PC-3 (cell line): ENCODE measurements at regions not wholly inside any gene's neighbourhood (a gene's known extent, or its start where the extent isn't known, plus 50 kb on each side); places are given as distances from the start of the nearest gene placed in this dataset.

Source experiments
- ATAC-seq: fragments of 200-7000 bp; cut with Tn5 transposase; 2 replicates; pipeline ENCODE4 v1.9.1; 2020; ENCODE audit warnings: mild to moderate bottlenecking, moderate library complexity
- BruUV-seq: library from RNA; stranded (reverse); fragments of 400-500 nt; replicated peaks from 2 replicates; lab custom pipeline; 2021; lab: Mats Ljungman, UMichigan
- CTCF ChIA-PET: fragments of 300-600 bp; sonication (Branson Sonifier 250); formaldehyde crosslinking; loops from one replicate; lab custom pipeline; 2022; ENCODE audit warnings: antibody characterized with exemption; lab: Charles Lee
- POLR2A ChIA-PET: fragments of 300-600 bp; sonication (Branson Sonifier 250); formaldehyde crosslinking; loops from one replicate; lab custom pipeline; 2022; ENCODE audit warnings: antibody characterized with exemption; ENCODE audit not compliant: unreplicated experiment; lab: Charles Lee
- DNase-seq: peaks from one replicate; pipeline ENCODE4 v3.0.0-alpha.2; 2015
- H2AFZ ChIP-seq: fragments of 300-600 bp; sonication (generic); 2 replicates; pipeline ENCODE4 v1.6.0; 2016; ENCODE audit warnings: antibody characterized with exemption, low read length
- H3F3A ChIP-seq: fragments of 300-600 bp; sonication (generic); one replicate; pipeline ENCODE4 v1.6.0; 2017; ENCODE audit warnings: antibody characterized with exemption, low read length, control low read depth, mild to moderate bottlenecking; ENCODE audit not compliant: unreplicated experiment
- H3K27ac ChIP-seq: fragments of 300-600 bp; sonication (generic); 2 replicates; pipeline ENCODE4 v1.5.1; 2016; ENCODE audit warnings: mild to moderate bottlenecking, low read length
- H3K27me3 ChIP-seq: fragments of 300-600 bp; sonication (generic); 2 replicates; pipeline ENCODE4 v1.6.1; 2016; ENCODE audit warnings: low read length, mixed read lengths
- H3K36me3 ChIP-seq: fragments of 300-600 bp; sonication (generic); 2 replicates; pipeline ENCODE4 v1.6.1; 2016; ENCODE audit warnings: low read depth, mixed run types, low read length, mixed read lengths
- H3K4me1 ChIP-seq: fragments of 300-600 bp; sonication (generic); 2 replicates; pipeline ENCODE4 v1.5.1; 2016; ENCODE audit warnings: low read length; ENCODE audit not compliant: insufficient read depth
- H3K4me2 ChIP-seq: fragments of 300-600 bp; sonication (generic); 2 replicates; pipeline ENCODE4 v1.6.0; 2016; ENCODE audit warnings: low read length
- H3K4me3 ChIP-seq: fragments of 300-600 bp; sonication (generic); 2 replicates; pipeline ENCODE4 v1.5.1; 2016; ENCODE audit warnings: mild to moderate bottlenecking, low read length, mixed read lengths
- H3K79me2 ChIP-seq: fragments of 300-600 bp; sonication (generic); 2 replicates; pipeline ENCODE4 v1.6.1; 2017; ENCODE audit warnings: low read length, mixed read lengths
- H3K9ac ChIP-seq: fragments of 300-600 bp; sonication (generic); 2 replicates; pipeline ENCODE4 v1.6.0; 2016; ENCODE audit warnings: mild to moderate bottlenecking, low read length
- H3K9me2 ChIP-seq: fragments of 300-600 bp; sonication (generic); replicated peaks from 2 replicates; pipeline ENCODE4 v1.6.1; 2016; ENCODE audit warnings: mixed run types, low read length, mixed read lengths
- H3K9me3 ChIP-seq: fragments of 300-600 bp; sonication (generic); 2 replicates; pipeline ENCODE4 v1.6.1; 2016; ENCODE audit warnings: low read length, mixed read lengths
- H4K20me1 ChIP-seq: fragments of 300-600 bp; sonication (generic); 2 replicates; pipeline ENCODE4 v1.6.1; 2016; ENCODE audit warnings: low read length, mixed read lengths
- EZH2 ChIP-seq: fragments of 300-600 bp; sonication (generic); IDR thresholded peaks from one replicate; pipeline ENCODE4 v1.6.1; 2017; ENCODE audit warnings: antibody characterized with exemption, mild to moderate bottlenecking, low read length; ENCODE audit not compliant: unreplicated experiment
- EZH2phosphoT487 ChIP-seq: fragments of 300-600 bp; sonication (generic); IDR thresholded peaks from 2 replicates; pipeline ENCODE4 v1.6.1; 2018; ENCODE audit warnings: mild to moderate bottlenecking, antibody characterized with exemption, low read length, borderline replicate concordance
- intact Hi-C: fragments of 100-400 bp; cut with micrococcal nuclease; formaldehyde crosslinking; loops from 2 replicates; pipeline ENCODE4 v1.9.0; 2023
- TF ChIP-seq, protein P1 (sequence below): fragments of 300-600 bp; sonication (generic); conservative IDR thresholded peaks from 2 replicates; pipeline ENCODE4 v1.5.1; 2017; ENCODE audit warnings: antibody characterized with exemption, low read depth, mild to moderate bottlenecking, low read length

DNA sequence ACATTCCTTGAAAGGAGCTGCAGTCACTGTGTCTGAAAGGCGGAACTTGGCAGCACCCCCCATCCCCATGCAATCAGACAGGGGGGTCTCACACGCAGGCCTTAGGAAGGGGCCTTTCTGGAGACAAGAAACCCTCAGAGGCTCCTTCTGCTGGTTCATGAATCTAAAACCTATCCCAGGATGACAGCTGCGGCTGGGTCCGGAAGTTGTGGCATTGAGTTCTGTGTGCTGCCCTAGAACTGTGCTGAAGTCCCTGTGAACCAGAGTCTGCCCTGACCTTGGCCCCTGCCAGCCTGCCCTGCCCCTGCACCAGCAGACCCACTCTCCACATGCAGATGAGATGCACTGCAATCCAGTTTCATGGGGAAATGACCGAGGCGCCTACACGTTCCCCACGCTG is 268.0 kb downstream of the CTTN start:
- no peak overlapping the region for H3K27ac ChIP-seq
- intact Hi-C loops, result no loop called here
- no peak overlapping the region for H3K4me2 ChIP-seq
- TF ChIP-seq EZH2phosphoT487, result no peak
- TF ChIP-seq EZH2, result no peak
- TF ChIP-seq, protein P1, sequence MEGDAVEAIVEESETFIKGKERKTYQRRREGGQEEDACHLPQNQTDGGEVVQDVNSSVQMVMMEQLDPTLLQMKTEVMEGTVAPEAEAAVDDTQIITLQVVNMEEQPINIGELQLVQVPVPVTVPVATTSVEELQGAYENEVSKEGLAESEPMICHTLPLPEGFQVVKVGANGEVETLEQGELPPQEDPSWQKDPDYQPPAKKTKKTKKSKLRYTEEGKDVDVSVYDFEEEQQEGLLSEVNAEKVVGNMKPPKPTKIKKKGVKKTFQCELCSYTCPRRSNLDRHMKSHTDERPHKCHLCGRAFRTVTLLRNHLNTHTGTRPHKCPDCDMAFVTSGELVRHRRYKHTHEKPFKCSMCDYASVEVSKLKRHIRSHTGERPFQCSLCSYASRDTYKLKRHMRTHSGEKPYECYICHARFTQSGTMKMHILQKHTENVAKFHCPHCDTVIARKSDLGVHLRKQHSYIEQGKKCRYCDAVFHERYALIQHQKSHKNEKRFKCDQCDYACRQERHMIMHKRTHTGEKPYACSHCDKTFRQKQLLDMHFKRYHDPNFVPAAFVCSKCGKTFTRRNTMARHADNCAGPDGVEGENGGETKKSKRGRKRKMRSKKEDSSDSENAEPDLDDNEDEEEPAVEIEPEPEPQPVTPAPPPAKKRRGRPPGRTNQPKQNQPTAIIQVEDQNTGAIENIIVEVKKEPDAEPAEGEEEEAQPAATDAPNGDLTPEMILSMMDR, result no peak
- POLR2A ChIA-PET, result no interaction called here
- H3K9ac ChIP-seq, result no peak overlapping the region
- H3K9me3 ChIP-seq, result no peaks in the 10 kb centered on the region
- H3F3A ChIP-seq, result no peaks in the 10 kb centered on the region
- no peaks in the 10 kb centered on the region for H3K9me2 ChIP-seq
- CTCF ChIA-PET, result no interaction called here
- DNase-seq, result no peak
- no peak for ATAC-seq
- no peaks in the 10 kb centered on the region for H4K20me1 ChIP-seq
- H3K36me3 ChIP-seq, result no peaks in the 10 kb centered on the region
- H3K79me2 ChIP-seq, result no peaks in the 10 kb centered on the region
- no TSS peak for BruUV-seq
- no peak overlapping the region for H3K4me3 ChIP-seq
- H3K4me1 ChIP-seq, result peaks cover 3% of the 10 kb centered on the region; the same call in 1 of the 2 replicates
- no peaks in the 10 kb centered on the region for H3K27me3 ChIP-seq
- H2AFZ ChIP-seq, result no peak overlapping the region

DNA sequence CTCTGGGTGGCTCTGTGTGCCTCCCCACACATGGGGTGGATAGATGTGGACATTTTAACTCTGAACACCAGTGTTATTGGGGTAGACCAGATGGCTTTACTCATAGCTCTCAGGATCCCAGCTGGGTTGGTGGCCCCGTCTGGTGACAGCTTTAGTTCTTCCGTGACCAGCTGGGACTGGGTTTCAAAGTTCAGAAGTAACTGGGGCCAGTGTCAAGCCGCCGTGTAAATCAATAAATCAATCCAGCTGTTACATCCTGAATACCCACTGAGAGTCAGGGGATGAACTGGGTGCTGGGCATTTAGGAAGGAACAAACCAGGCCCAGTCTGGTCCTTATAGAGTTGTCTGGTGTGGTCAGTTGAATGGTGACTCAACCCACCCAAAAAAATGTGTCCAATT is 269.4 kb downstream of the CTTN start:
- DNase-seq, result no peak
- CTCF ChIA-PET, result no interaction called here
- no peaks in the 10 kb centered on the region for H3K36me3 ChIP-seq
- intact Hi-C loops, result no loop called here
- no peak overlapping the region for H3K4me3 ChIP-seq
- no peaks in the 10 kb centered on the region for H4K20me1 ChIP-seq
- no TSS peak for BruUV-seq
- H3K9me3 ChIP-seq, result no peaks in the 10 kb centered on the region
- no peak overlapping the region for H3K9ac ChIP-seq
- H3K9me2 ChIP-seq, result no peaks in the 10 kb centered on the region
- no peaks in the 10 kb centered on the region for H3K79me2 ChIP-seq
- H3F3A ChIP-seq, result no peaks in the 10 kb centered on the region
- no peaks in the 10 kb centered on the region for H3K27me3 ChIP-seq
- H3K27ac ChIP-seq, result no peak overlapping the region
- H3K4me2 ChIP-seq, result no peak overlapping the region
- no peak for ATAC-seq
- TF ChIP-seq, protein P1, result no peak
- TF ChIP-seq EZH2 (no peak), EZH2phosphoT487 (no peak)
- H2AFZ ChIP-seq, result no peak overlapping the region
- peaks cover 3% of the 10 kb centered on the region; the same call in 1 of the 2 replicates for H3K4me1 ChIP-seq
- POLR2A ChIA-PET, result no interaction called here

DNA sequence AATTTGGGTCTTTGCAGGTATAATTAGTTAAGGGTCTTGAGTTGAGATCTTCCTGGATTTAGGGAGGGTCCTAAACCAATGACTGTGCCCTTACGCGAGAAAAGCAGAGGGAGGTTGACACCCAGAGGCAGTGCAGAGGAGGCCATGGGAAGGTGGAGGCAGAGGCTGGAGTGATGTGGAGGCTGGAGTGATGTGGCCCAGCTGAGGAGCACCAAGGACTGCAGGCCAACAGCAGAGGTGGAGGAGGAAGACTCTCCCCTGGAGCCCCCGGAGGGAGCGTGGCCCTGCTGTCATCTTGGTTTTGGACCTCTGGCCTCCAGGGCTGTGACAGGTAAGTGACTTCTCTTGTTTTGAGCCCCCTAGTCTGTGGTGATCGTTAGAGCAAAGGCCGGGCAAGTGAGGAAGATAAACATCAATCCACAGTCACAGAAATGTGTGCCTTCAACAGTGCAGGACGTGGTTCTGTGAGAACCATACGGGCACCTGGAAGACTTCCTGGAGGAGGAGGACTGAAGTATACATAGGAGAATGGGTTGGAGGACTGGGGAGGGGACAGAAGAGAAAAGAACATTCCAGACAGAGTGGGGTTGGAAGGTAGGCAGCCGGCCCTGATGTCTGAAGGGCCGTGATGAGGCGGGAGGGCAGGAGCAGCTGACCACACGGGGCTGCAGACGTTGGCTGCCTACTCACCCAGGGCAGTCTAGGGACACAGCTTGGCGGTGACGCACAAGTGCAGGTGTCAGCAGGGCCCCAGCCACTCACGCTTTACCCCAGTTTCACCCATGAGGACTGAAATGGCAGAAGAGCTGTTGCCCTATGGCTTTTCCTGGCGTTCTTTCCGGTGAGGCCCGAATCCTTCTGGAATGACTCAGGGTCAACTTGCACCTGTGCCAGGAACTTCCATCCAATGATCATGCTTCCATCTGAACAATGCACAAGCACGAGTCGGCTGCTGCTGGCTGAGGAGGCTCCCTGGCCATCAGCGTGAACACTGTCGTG is 270.2 kb downstream of the CTTN start:
- Histone ChIP-seq H2AFZ (no peak overlapping the region), H3K9me3 (no peaks in the 10 kb centered on the region), H3K4me3 (no peak overlapping the region), H3K27me3 (no peaks in the 10 kb centered on the region), H4K20me1 (no peaks in the 10 kb centered on the region), H3K27ac (no peak overlapping the region), H3F3A (no peaks in the 10 kb centered on the region), H3K36me3 (no peaks in the 10 kb centered on the region), H3K9me2 (no peaks in the 10 kb centered on the region), H3K4me1 (peaks cover 3% of the 10 kb centered on the region; the same call in 1 of the 2 replicates), H3K79me2 (no peaks in the 10 kb centered on the region), H3K4me2 (no peak overlapping the region), H3K9ac (no peak overlapping the region)
- ATAC-seq, result peak; percentile 67
- intact Hi-C loops, result no loop called here
- BruUV-seq, result no TSS peak
- DNase-seq, result peak; percentile 77
- no peak for TF ChIP-seq EZH2phosphoT487
- TF ChIP-seq EZH2, result no peak
- TF ChIP-seq, protein P1, result no peak
- ChIA-PET POLR2A (no interaction called here), CTCF (no interaction called here)
